Ecto neural progenitor cell (in vitro differentiated cells): ENCODE measurements at regions not wholly inside any gene's neighbourhood (a gene's known extent, or its start where the extent isn't known, plus 50 kb on each side); places are given as distances from the start of the nearest gene placed in this dataset.
"Not testable (repeated sequence)": the region's sequence is repeated elsewhere in the genome, so short reads cannot be mapped to it uniquely, and the experiment has no call there.

Experiments used
- DNase-seq: peaks from one replicate; pipeline ENCODE4 v3.0.0-alpha.2; 2018; ENCODE audit warnings: low spot score

DNA sequence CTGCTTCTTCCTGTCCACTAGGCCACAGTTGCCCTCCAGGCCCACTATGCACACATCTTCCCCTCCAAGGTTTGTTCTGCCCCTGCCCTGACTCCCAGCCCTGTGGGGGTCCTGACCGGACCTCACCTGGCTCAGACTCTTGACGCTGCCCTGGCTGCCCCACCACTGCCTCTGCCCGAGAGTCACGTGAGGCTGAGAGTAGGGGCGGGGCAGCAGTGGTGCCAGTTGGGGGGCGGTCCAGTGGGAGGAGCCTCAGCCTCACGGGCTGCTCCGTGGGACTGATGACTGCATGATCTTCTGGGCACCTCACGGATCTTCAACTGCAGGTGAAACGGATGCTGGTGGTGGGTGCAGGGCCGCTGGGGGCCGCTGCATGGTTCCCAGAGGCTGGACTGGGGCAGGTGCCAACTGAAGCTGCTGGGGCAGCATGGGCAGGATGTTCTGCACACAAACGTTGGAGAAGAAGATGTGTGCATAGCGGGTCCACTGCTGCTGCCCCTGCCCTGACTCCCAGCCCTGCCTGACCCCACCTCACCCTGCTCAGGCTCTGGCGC is 77.6 kb downstream of the HHIPL2 start:
- not testable (repeated sequence) for DNase-seq

DNA sequence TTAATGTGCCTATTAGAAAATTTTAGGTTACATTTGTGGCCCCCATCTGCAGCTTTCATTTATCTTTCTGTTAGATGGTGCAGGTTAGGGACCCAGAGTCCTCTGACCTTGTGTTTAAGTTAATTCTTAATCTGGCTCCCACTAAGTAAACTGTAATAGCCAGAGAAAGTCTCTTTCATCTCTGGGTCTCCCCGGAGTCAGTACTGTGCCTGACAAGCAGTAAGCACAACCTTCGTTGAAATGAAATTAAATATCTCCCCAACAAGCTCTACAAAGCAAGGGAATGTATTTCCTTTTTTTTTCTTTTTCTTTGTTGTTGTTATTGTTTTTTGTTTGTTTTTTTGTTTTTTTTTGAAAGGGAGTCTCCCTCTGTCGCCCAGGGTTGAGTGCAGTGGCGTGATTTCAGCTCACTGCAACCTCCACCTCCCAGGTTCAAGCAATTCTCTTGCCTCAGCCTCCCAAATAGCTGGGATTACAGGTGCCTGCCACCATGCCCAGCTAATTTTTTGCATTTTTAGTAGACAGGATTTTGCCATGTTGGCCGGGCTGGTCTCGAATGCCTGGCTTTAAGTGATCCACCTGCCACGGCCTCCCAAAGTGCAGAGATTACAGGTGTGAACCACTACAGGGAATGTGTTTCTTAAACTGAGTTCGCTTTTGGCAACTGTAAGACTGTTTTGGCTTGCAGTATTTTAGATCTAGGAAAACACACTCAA is 81.6 kb downstream of the HHIPL2 start:
- DNase-seq = no peak

DNA sequence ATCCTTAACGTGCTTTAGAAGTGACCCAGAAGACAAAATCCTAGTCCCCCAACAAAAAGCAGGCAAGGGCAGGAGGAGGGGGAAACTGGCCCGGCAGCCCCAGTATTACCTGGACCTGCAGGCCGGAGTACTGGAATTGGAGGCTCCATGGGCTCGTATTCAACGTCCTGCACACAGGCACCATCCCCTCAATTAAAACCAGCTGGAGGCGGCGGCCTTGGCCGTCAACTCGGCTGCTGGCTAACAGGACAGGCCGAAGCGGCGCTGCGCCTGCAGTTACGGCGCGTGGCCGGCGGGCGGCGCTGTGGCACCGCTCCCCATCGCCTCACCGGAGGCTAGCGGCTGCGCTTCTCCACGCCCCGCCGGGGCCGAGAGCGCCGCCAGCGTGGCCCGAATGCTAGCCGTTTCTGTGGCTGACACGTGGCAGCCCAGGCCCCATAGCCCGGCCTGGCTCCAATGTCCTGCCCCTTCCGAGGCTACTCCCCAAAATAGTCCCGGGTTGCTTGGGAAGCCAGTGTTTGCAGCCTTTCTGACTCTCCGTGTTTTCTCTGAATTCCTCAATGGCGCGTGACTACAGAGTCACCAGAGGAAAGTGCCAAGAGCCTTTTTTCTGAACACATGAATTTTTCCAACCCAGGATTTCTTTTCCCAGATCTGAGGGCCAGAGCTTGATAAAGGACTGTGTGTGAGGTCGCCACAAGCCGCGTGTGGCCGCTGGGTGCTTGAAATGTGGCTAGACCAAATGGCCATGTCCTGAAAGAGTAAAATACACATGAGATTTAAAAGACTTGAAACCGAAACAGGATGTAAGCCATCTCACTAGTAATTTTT is 82.5 kb downstream of the HHIPL2 start:
- DNase-seq = peak; percentile 93

DNA sequence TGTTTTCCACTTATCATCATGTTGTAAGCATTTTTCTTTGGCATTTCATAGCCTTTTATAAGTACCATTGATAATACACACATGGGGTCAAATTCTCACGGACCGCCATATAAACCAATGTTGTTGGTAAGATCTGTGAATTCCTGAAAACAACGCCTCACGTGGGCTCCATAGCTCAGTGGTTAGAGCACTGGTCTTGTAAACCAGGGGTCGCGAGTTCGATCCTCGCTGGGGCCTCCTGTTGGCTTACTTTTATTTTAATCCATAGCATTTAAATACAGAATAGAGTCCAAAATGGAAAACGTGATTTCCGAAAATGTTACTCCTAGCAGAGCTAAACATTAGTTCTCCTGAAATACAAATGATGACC is 83.1 kb downstream of the HHIPL2 start:
- peak; percentile 61 for DNase-seq

DNA sequence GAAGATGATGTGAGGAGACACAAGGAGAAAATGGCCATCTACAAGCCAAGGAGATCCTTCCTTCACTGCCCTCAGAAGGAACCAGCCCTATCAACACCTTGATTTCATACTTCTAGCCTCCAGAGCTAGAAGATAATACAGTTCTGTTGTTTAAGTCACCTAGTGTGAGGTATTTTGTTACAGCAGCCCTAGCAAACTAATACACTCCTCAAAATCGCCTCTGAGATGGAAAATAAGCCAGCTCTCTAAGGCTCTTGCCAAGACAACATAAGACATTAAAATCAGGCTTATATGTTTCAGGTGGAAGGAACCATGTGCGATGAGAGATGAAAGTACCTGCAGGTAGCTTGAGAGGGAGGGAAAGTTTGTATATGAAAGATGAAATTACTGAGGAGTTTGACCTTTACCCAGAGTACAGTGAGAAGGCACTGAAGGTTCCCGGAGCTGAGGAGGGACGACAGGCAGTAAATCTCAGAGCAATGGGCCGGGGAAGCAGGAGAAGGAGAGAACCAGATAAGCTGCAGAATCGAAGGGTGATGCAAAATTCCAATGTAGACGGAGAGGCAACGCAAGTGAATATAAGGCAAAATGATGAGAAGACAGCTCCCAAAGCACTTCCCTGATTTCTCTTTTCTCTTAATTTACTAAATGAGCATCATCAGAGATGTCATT is 84.7 kb downstream of the HHIPL2 start:
- DNase-seq = no peak

DNA sequence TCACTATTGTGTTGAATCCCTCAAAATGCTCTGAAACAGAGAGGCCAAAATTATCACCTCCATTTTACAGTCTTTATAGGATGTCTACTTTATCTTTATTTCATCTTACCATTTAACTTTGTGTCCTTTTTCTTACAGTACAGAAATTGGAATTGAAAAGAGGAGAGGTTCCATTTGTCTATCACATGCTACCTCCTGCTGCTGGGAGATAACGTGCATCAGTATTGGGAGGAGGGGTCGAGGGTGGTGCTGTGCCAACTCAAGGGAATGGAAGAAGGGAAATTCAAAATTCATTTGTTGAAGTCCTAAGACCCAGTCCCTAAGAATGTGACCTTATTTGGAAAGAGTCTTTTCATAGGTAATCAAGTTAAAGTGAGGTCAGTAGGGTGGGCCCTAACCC is 85.3 kb downstream of the HHIPL2 start:
- no peak for DNase-seq

DNA sequence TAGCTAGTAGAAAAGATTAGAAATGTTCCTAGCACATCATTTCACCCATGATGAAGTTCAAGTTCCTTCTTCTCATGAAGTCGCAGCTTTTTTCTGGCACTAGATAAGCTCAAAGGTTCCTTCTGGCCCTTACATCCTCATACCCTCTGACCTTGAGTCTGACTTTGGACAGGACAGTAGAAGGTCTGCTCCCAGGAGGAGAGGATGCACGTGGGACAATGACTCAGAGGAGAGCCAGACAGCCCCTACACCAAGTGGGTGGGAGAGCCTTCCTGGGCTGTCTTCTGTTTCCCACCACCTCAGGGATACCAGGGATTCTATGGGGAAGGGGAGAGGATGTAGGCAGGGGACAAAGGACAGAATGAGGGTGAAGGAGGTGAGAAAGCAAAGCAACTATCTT is 86.0 kb downstream of the HHIPL2 start:
- no peak for DNase-seq

DNA sequence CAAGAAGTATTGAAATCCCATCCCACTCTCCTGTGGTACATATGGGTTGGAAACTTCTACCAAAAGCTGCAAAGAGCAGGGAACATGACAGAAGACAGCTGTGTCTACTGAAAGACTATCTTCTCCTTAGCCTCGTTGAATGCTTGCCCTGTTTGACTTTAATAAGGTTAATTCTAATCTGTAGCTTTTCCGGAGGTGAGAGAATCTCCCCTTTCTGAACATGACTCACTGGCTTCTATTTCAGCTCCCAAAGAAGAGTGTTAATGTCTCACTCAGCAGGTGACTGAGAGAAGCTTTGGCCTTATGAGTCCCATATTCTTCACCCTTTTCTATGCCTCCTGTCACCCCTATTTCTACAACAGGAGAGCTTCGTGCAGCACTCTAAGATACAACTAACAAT is 88.3 kb downstream of the HHIPL2 start:
- DNase-seq = no peak

DNA sequence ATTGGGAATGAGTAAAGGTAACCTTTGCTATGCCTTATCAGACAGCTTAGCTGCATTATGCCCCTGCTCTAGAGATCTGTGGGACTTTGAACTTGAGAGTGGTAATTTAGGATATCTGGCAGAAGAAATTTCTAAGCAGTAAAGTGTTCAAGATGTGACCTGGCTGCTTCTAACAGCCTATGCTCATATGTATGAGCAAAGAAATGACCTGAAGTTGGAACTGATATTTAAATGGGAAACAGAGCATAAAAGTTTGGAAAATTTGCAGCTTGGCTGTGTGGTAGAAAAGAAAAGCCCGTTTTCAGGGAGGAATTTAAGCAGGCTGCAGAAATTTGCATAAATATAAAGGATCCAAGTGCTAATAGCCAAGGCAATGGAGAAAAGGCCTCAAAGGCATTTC is 90.4 kb downstream of the HHIPL2 start:
- no peak for DNase-seq

GRCh38 chr1:222457084-222457483 is 90.8 kb downstream of the HHIPL2 start:
- DNase-seq = no peak

DNA sequence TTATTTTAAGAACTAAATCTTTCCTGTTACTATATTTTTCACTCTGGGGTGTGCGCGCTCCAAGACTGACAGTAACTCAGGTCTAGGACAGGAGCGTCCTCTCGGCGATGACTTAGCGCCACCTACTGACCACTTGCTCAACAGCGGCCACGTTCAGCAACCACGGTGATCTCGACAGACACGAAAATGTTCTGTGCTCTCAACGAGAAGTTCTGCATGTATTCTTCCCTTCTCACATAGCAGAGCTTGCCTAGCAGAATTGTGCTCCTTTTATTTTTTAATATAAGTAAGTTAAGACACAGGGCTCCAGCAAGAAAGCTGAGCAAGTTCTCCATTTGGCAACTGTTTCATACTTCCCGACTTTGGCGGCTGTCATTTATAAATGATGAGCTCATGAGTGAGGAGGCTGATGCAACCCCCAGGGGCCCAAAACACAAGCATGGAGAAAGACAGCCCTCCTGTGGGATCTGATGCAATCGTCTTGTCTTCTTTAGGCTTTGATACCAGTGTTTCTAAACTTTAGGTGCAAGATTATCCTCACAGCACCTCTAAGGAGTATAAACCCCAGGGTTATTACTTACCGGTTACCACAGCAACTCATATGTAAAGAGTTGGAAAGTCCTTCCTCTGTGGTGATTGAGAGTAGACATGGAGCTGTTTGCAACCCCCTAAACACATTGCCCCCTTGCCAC is 92.6 kb downstream of the HHIPL2 start:
- peak; percentile 79 for DNase-seq

GRCh38 chr1:222454782-222455181 is 93.1 kb downstream of the HHIPL2 start:
- no peak for DNase-seq

GRCh38 chr1:222454186-222454585 is 93.7 kb downstream of the HHIPL2 start:
- no peak for DNase-seq

GRCh38 chr1:222452031-222452430 is 95.9 kb downstream of the HHIPL2 start:
- no peak for DNase-seq

- DNase-seq = no peak
Measured at GRCh38 chr1:222443566-222443965, 104.3 kb downstream of the HHIPL2 start.

DNA sequence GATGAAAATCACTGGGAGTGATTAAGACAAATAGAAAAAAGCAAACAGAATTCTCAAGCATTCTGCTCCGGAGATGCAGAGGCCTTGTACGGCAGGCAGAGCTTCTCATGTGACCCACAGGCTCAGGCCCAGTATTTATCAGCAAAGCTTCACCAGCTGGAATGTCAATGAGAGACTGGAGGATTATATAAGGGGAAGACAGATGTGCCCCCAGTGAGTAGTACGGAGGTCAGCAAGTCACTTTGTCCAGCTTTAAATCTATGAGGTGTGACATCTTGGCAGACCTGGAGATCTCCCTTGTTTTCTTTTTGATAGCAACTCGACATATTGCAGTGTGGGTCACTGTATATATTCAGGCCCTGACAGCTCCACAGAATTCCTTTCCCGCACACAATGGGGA is 106.8 kb downstream of the HHIPL2 start:
- no peak for DNase-seq

DNA sequence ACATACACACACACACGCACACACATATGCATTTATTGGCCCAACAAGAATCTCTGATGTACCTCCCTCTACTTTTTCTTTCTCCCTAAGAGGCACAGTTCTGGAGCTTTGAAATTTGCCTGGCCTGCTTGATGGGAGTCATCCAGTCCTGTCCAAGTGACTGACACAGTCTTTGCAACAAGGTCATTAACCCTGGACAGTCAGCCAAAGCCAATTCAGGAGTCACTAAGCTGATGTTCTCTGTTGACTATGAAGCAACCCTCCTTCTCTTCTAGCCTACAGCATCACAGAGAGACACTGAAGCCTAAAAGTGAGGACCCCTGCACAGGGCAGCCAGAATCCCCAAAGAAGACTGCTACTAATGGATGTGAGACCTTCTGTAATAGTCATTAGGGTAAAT is 123.1 kb downstream of the HHIPL2 start:
- DNase-seq = no peak

GRCh38 chr1:222421380-222421779 is 126.5 kb downstream of the HHIPL2 start:
- no peak for DNase-seq

GRCh38 chr1:222420633-222421032 is 127.3 kb downstream of the HHIPL2 start:
- DNase-seq = no peak

- DNase-seq = no peak
Measured at GRCh38 chr1:222418654-222419053, 129.2 kb downstream of the HHIPL2 start.

- no peak for DNase-seq
Measured at GRCh38 chr1:222417264-222417663, 130.6 kb downstream of the HHIPL2 start.
